ENCODE measurements at regions not wholly inside any gene's neighbourhood (a gene's known extent, or its start where the extent isn't known, plus 50 kb on each side); places are given as distances from the start of the nearest gene placed in this dataset.

- Histone ChIP-seq H3K27me3 (no peaks in the 10 kb centered on the region), H4K20me1 (ENCODE audit: insufficient read depth, poor library complexity, severe bottlenecking) (no peaks in the 10 kb centered on the region), H3K36me3 (replicated peaks; ENCODE audit: insufficient read depth, low read depth) (no peaks in the 10 kb centered on the region), H3K27ac (no peak overlapping the region), H3K79me2 (peaks cover 7% of the 10 kb centered on the region), H3K9me3 (ENCODE audit: low read depth) (no peaks in the 10 kb centered on the region), H3K4me3 (no peak overlapping the region), H3K9me2 (replicated peaks; ENCODE audit: insufficient read depth) (no peaks in the 10 kb centered on the region), H2AFZ (no peak overlapping the region), H3K4me1 (ENCODE audit: insufficient read depth) (no peaks in the 10 kb centered on the region), H3K4me2 (no peak overlapping the region)
- TF ChIP-seq CTCF (IDR thresholded peaks at IDR 0.05; ENCODE audit: poor library complexity): no peak
- TF ChIP-seq EZH2 (IDR thresholded peaks at IDR 0.05; ENCODE audit: borderline replicate concordance): no peak
- no peak for TF ChIP-seq EZH2phosphoT487 (IDR thresholded peaks at IDR 0.05; ENCODE audit: low read depth, severe bottlenecking, unreplicated experiment)
- DNase-seq (ENCODE audit: low spot score): no peak
- 97% methylated on average over 25 of the region's 33 CpGs for WGBS (ENCODE audit: low lambda C conversion rate, missing lambda C conversion rate)
Measured at GRCh38 chr7:29649028-29649716, 85.5 kb downstream of the PRR15 start.

- Histone ChIP-seq H3K9me3 (ENCODE audit: low read depth) (no peaks in the 10 kb centered on the region), H3K27ac (no peak overlapping the region), H4K20me1 (ENCODE audit: insufficient read depth, poor library complexity, severe bottlenecking) (no peaks in the 10 kb centered on the region), H3K4me3 (no peak overlapping the region), H3K4me2 (no peak overlapping the region), H3K36me3 (replicated peaks; ENCODE audit: insufficient read depth, low read depth) (no peaks in the 10 kb centered on the region), H3K79me2 (peaks cover 3% of the 10 kb centered on the region), H2AFZ (no peak overlapping the region), H3K9me2 (replicated peaks; ENCODE audit: insufficient read depth) (no peaks in the 10 kb centered on the region), H3K27me3 (no peaks in the 10 kb centered on the region), H3K4me1 (ENCODE audit: insufficient read depth) (no peaks in the 10 kb centered on the region)
- TF ChIP-seq CTCF (IDR thresholded peaks at IDR 0.05; ENCODE audit: poor library complexity) (no peak), EZH2phosphoT487 (IDR thresholded peaks at IDR 0.05; ENCODE audit: low read depth, severe bottlenecking, unreplicated experiment) (no peak), EZH2 (IDR thresholded peaks at IDR 0.05; ENCODE audit: borderline replicate concordance) (no peak)
- DNase-seq (ENCODE audit: low spot score): no peak
- 97% methylated on average over 21 of the region's 21 CpGs for WGBS (ENCODE audit: low lambda C conversion rate, missing lambda C conversion rate)
Measured at GRCh38 chr7:29649876-29650275, 86.2 kb downstream of the PRR15 start.

GRCh38 chr7:29651477-29651876 is 87.8 kb downstream of the PRR15 start:
- WGBS (ENCODE audit: low lambda C conversion rate, missing lambda C conversion rate): 98% methylated on average over 2 of the region's 2 CpGs
- H3K4me3 ChIP-seq: no peak overlapping the region
- no peak overlapping the region for H3K27ac ChIP-seq
- no peak overlapping the region for H2AFZ ChIP-seq
- H3K9me3 ChIP-seq (ENCODE audit: low read depth): no peaks in the 10 kb centered on the region
- H3K9me2 ChIP-seq (replicated peaks; ENCODE audit: insufficient read depth): no peaks in the 10 kb centered on the region
- TF ChIP-seq EZH2 (IDR thresholded peaks at IDR 0.05; ENCODE audit: borderline replicate concordance) (no peak), EZH2phosphoT487 (IDR thresholded peaks at IDR 0.05; ENCODE audit: low read depth, severe bottlenecking, unreplicated experiment) (no peak), CTCF (IDR thresholded peaks at IDR 0.05; ENCODE audit: poor library complexity) (no peak)
- no peak for DNase-seq (ENCODE audit: low spot score)
- peaks cover 10% of the 10 kb centered on the region for H3K79me2 ChIP-seq
- no peaks in the 10 kb centered on the region for H3K27me3 ChIP-seq
- no peaks in the 10 kb centered on the region for H3K36me3 ChIP-seq (replicated peaks; ENCODE audit: insufficient read depth, low read depth)
- H4K20me1 ChIP-seq (ENCODE audit: insufficient read depth, poor library complexity, severe bottlenecking): no peaks in the 10 kb centered on the region
- H3K4me2 ChIP-seq: no peak overlapping the region
- H3K4me1 ChIP-seq (ENCODE audit: insufficient read depth): no peaks in the 10 kb centered on the region
